H9 (cell line): ENCODE measurements at regions not wholly inside any gene's neighbourhood (a gene's known extent, or its start where the extent isn't known, plus 50 kb on each side); places are given as distances from the start of the nearest gene placed in this dataset.

Experiments used
- DNase-seq: peaks from one replicate; pipeline ENCODE4 v3.0.0-alpha.2; 2017
- H2AFZ ChIP-seq: one replicate; pipeline ENCODE4 v1.6.1; 2013; ENCODE audit warnings: mild to moderate bottlenecking, low read length, control low read depth, moderate library complexity
- H2AK5ac ChIP-seq: 2 replicates; pipeline ENCODE4 v1.6.1; 2013; ENCODE audit warnings: low read length, control low read depth, mixed read lengths; ENCODE audit not compliant: insufficient read length
- H2BK120ac ChIP-seq: one replicate; pipeline ENCODE4 v1.6.1; 2013; ENCODE audit warnings: low read depth, mild to moderate bottlenecking, low read length, control low read depth, inconsistent platforms; ENCODE audit not compliant: poor library complexity, severe bottlenecking
- H2BK12ac ChIP-seq: 2 replicates; pipeline ENCODE4 v1.6.1; 2013; ENCODE audit warnings: low read length, control low read depth, mixed read lengths, low read depth; ENCODE audit not compliant: insufficient read length
- H2BK15ac ChIP-seq: 2 replicates; pipeline ENCODE4 v1.6.1; 2013; ENCODE audit warnings: low read depth, low read length, control low read depth
- H2BK20ac ChIP-seq: one replicate; pipeline ENCODE4 v1.6.1; 2013; ENCODE audit warnings: low read depth, mild to moderate bottlenecking, low read length, control low read depth, inconsistent platforms; ENCODE audit not compliant: poor library complexity, severe bottlenecking
- H2BK5ac ChIP-seq: 2 replicates; pipeline ENCODE4 v1.6.1; 2013; ENCODE audit warnings: low read length, control low read depth, mixed read lengths; ENCODE audit not compliant: insufficient read length
- H3K14ac ChIP-seq: 2 replicates; pipeline ENCODE4 v1.6.1; 2013; ENCODE audit warnings: low read length, control low read depth; ENCODE audit not compliant: insufficient read depth
- H3K18ac ChIP-seq: 2 replicates; pipeline ENCODE4 v1.6.1; 2013; ENCODE audit warnings: low read depth, mild to moderate bottlenecking, mixed read lengths, low read length, control low read depth; ENCODE audit not compliant: insufficient read length
- H3K23ac ChIP-seq: 2 replicates; pipeline ENCODE4 v1.6.1; 2013; ENCODE audit warnings: low read length, control low read depth, mixed read lengths, low read depth; ENCODE audit not compliant: insufficient read length
- H3K23me2 ChIP-seq: 2 replicates; pipeline ENCODE4 v1.6.1; 2013; ENCODE audit warnings: low read depth, mild to moderate bottlenecking, mixed read lengths, low read length, control low read depth; ENCODE audit not compliant: insufficient read length, poor library complexity, severe bottlenecking
- H3K27ac ChIP-seq: 2 replicates; pipeline ENCODE4 v1.5.1; 2013; ENCODE audit warnings: low read length, control low read depth, mixed read lengths, low read depth; ENCODE audit not compliant: insufficient read length
- H3K27me3 ChIP-seq: 2 replicates; pipeline ENCODE4 v1.6.1; 2013; ENCODE audit warnings: low read length, control low read depth, inconsistent platforms; ENCODE audit not compliant: insufficient read depth
- H3K4ac ChIP-seq: 2 replicates; pipeline ENCODE4 v1.6.1; 2013; ENCODE audit warnings: low read depth, mild to moderate bottlenecking, control low read depth, inconsistent platforms, low read length, moderate library complexity
- H3K4me1 ChIP-seq: 2 replicates; pipeline ENCODE4 v1.6.1; 2013; ENCODE audit warnings: low read length, control low read depth, inconsistent platforms; ENCODE audit not compliant: insufficient read depth
- H3K4me2 ChIP-seq: 2 replicates; pipeline ENCODE4 v1.6.1; 2013; ENCODE audit warnings: low read length, control low read depth, mixed read lengths; ENCODE audit not compliant: insufficient read length, insufficient read depth
- H3K56ac ChIP-seq: 2 replicates; pipeline ENCODE4 v1.6.1; 2013; ENCODE audit warnings: low read depth, mild to moderate bottlenecking, mixed read lengths, low read length, control low read depth; ENCODE audit not compliant: insufficient read length
- H3K79me1 ChIP-seq: 2 replicates; pipeline ENCODE4 v1.6.1; 2013; ENCODE audit warnings: low read depth, mild to moderate bottlenecking, moderate library complexity, low read length, control low read depth, inconsistent platforms; ENCODE audit not compliant: insufficient read depth, poor library complexity, severe bottlenecking
- H3K79me2 ChIP-seq: 2 replicates; pipeline ENCODE4 v1.6.1; 2013; ENCODE audit warnings: low read length, control low read depth, inconsistent platforms; ENCODE audit not compliant: insufficient read depth
- H3K9ac ChIP-seq: 2 replicates; pipeline ENCODE4 v1.6.1; 2013; ENCODE audit warnings: low read length, control low read depth, mixed read lengths; ENCODE audit not compliant: insufficient read length; ENCODE audit errors: extremely low read depth
- H3K9me3 ChIP-seq: one replicate; pipeline ENCODE4 v1.6.1; 2013; ENCODE audit warnings: low read depth, low read length, inconsistent platforms; ENCODE audit not compliant: control insufficient read depth
- H3T11ph ChIP-seq: one replicate; pipeline ENCODE4 v1.6.1; 2013; ENCODE audit warnings: mild to moderate bottlenecking, low read length, control low read depth, inconsistent platforms
- H4K20me1 ChIP-seq: one replicate; pipeline ENCODE4 v1.6.1; 2013; ENCODE audit not compliant: control insufficient read depth, insufficient read length, insufficient read depth
- H4K5ac ChIP-seq: 2 replicates; pipeline ENCODE4 v1.6.1; 2013; ENCODE audit warnings: low read depth, mild to moderate bottlenecking, mixed read lengths, low read length, control low read depth; ENCODE audit not compliant: insufficient read length
- H4K8ac ChIP-seq: replicated peaks from 2 replicates; pipeline ENCODE4 v1.6.1; 2013; ENCODE audit warnings: low read length, control low read depth, mixed read lengths, low read depth; ENCODE audit not compliant: insufficient read length
- H4K91ac ChIP-seq: 2 replicates; pipeline ENCODE4 v1.6.1; 2013; ENCODE audit warnings: low read depth, mild to moderate bottlenecking, moderate library complexity, mixed read lengths, low read length, control low read depth; ENCODE audit not compliant: insufficient read length
- H3K27ac Mint-ChIP-seq, 3 experiments: 2 replicates in 2 of 3; 3 replicates in 1 of 3; pipeline ENCODE4 v1.8.0; 2020 to 2021; ENCODE audit warnings: mixed read lengths in 3 of 3, mild to moderate bottlenecking in 1 of 3, moderate library complexity in 1 of 3
- H3K27me3 Mint-ChIP-seq: 2 replicates; pipeline ENCODE4 v1.8.0; 2021; ENCODE audit warnings: low read depth, mild to moderate bottlenecking, moderate library complexity, mixed read lengths
- H3K36me3 Mint-ChIP-seq, 3 experiments: 2 replicates in 2 of 3; 3 replicates in 1 of 3; pipeline ENCODE4 v1.8.0; 2020 to 2021; ENCODE audit warnings: low read depth in 3 of 3, mixed read lengths in 3 of 3; ENCODE audit not compliant: insufficient read depth in 1 of 3
- H3K4me1 Mint-ChIP-seq, 2 experiments: 2 replicates each; pipeline ENCODE4 v1.8.0; 2020; ENCODE audit warnings: mixed read lengths in 2 of 2
- H3K4me3 Mint-ChIP-seq, 2 experiments: 2 replicates in 1 of 2; 3 replicates in 1 of 2; pipeline ENCODE4 v1.8.0; 2020 to 2021; ENCODE audit warnings: mild to moderate bottlenecking in 2 of 2, mixed read lengths in 2 of 2, moderate library complexity in 1 of 2
- H3K9me3 Mint-ChIP-seq, 2 experiments: 2 replicates in 1 of 2; 3 replicates in 1 of 2; pipeline ENCODE4 v1.8.0; 2020; ENCODE audit warnings: mild to moderate bottlenecking in 2 of 2, mixed read lengths in 2 of 2, moderate library complexity in 1 of 2
- WGBS: extraction: QIAGEN DNeasy Blood & Tissue Kit; methylation state at CpG from one replicate; pipeline ENCODE4 v1.1.7; 2013; ENCODE audit warnings: missing lambda C conversion rate, low lambda C conversion rate, mixed read lengths; ENCODE audit not compliant: insufficient read length; ENCODE audit errors: extremely low coverage; 5-methylcytosine and 5-hydroxymethylcytosine counted together
- TF ChIP-seq, protein P1 (sequence below): fragments of 200-600 bp; sonication (generic); conservative IDR thresholded peaks from 3 replicates; pipeline ENCODE4 v1.8.0; 2021; ENCODE audit warnings: antibody characterized with exemption, mild to moderate bottlenecking

DNA sequence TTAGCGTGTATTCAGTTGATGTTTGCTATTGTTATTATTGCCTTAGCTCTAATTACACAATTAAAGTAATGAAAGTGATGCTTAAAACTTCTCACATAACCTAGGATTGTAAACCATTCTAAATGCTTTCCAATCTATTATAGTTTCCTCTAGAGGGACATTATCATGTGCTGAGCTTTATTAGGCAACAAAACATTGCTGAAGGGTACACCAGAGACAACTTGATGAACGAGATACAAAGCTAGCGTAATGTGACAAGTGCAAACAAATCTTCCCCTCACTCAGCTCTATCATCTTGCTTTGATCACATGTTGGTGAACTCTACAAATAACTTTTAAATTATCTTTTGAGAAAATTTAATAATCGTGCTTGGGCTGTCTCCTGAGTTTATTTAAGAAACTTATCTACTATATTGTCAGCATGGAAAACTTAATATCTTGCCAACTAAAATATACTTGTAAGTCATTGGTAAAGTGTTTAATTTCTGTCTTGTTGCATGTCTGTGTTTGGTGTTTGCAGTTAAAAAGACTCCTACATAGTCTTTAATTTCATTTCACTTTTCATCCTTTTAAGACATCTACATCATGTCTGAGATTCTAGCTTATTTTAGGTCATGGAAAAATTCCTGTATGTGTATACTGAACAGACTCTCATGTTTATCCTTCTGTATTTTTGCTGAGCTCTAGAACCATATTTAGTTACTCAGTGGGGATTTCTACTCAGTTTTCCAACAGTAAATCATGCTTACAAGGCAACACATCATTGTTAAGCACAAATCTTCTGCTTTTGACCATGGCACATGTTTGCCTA is 104.2 kb upstream of the ADAMTS5 start:
- Mint-ChIP-seq H3K4me1 (no peaks in the 10 kb centered on the region), H3K4me3 (no peak overlapping the region), H3K27me3 (no peaks in the 10 kb centered on the region), H3K36me3 (no peaks in the 10 kb centered on the region), H3K9me3 (no peaks in the 10 kb centered on the region; a peak in 1 of 5 replicates), H3K27ac (no peak overlapping the region)
- no peak overlapping the region for H2BK120ac ChIP-seq
- H3K4me2 ChIP-seq, result no peak overlapping the region
- H3K79me1 ChIP-seq, result no peaks in the 10 kb centered on the region
- H3K79me2 ChIP-seq, result no peaks in the 10 kb centered on the region
- TF ChIP-seq, protein P1, sequence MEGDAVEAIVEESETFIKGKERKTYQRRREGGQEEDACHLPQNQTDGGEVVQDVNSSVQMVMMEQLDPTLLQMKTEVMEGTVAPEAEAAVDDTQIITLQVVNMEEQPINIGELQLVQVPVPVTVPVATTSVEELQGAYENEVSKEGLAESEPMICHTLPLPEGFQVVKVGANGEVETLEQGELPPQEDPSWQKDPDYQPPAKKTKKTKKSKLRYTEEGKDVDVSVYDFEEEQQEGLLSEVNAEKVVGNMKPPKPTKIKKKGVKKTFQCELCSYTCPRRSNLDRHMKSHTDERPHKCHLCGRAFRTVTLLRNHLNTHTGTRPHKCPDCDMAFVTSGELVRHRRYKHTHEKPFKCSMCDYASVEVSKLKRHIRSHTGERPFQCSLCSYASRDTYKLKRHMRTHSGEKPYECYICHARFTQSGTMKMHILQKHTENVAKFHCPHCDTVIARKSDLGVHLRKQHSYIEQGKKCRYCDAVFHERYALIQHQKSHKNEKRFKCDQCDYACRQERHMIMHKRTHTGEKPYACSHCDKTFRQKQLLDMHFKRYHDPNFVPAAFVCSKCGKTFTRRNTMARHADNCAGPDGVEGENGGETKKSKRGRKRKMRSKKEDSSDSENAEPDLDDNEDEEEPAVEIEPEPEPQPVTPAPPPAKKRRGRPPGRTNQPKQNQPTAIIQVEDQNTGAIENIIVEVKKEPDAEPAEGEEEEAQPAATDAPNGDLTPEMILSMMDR, result no peak
- no peak overlapping the region for H2BK5ac ChIP-seq
- H3K23me2 ChIP-seq, result no peaks in the 10 kb centered on the region
- no peak overlapping the region for H2BK20ac ChIP-seq
- H3K9ac ChIP-seq, result no peak overlapping the region
- no peak overlapping the region for H2AK5ac ChIP-seq
- no peak for DNase-seq
- H3K27me3 ChIP-seq, result no peaks in the 10 kb centered on the region
- H3K14ac ChIP-seq, result no peak overlapping the region
- H3K9me3 ChIP-seq, result no peaks in the 10 kb centered on the region
- H3K4ac ChIP-seq, result no peak overlapping the region
- no peak overlapping the region for H3K23ac ChIP-seq
- no peak overlapping the region for H4K5ac ChIP-seq
- H3K4me1 ChIP-seq, result no peaks in the 10 kb centered on the region
- no peak overlapping the region for H3K18ac ChIP-seq
- H2BK12ac ChIP-seq, result no peak overlapping the region
- no peak overlapping the region for H4K91ac ChIP-seq
- H3K56ac ChIP-seq, result no peak overlapping the region
- no CpG with 5 or more reads among the region's 4 CpGs for WGBS
- no peak overlapping the region for H3T11ph ChIP-seq
- no peaks in the 10 kb centered on the region for H4K20me1 ChIP-seq
- no peak overlapping the region for H3K27ac ChIP-seq
- H2AFZ ChIP-seq, result no peak overlapping the region
- no peak overlapping the region for H4K8ac ChIP-seq
- no peak overlapping the region for H2BK15ac ChIP-seq
